WTC11 (cell line): ENCODE measurements at regions not wholly inside any gene's neighbourhood (a gene's known extent, or its start where the extent isn't known, plus 50 kb on each side); places are given as distances from the start of the nearest gene placed in this dataset.

ENCODE experiments used
- ATF6 ChIP-seq: sonication (generic); formaldehyde crosslinking; IDR thresholded peaks from 2 replicates; pipeline ENCODE4 v1.8.1; 2023; ENCODE audit warnings: mild to moderate bottlenecking, missing genetic modification reagents
- CTCF ChIP-seq: fragments of 200-600 bp; IDR thresholded peaks from 2 replicates; pipeline ENCODE4 v1.8.0; 2022; ENCODE audit warnings: antibody characterized with exemption
- NR2C2 ChIP-seq: sonication (generic); formaldehyde crosslinking; IDR thresholded peaks from 2 replicates; pipeline ENCODE4 v1.8.0; 2022; ENCODE audit warnings: mild to moderate bottlenecking, missing genetic modification reagents
- USF2 ChIP-seq: sonication (generic); formaldehyde crosslinking; IDR thresholded peaks from 2 replicates; pipeline ENCODE4 v1.8.1; 2023; ENCODE audit warnings: mild to moderate bottlenecking, missing genetic modification reagents, moderate library complexity
- ZBTB21 ChIP-seq: sonication (generic); formaldehyde crosslinking; IDR thresholded peaks from 2 replicates; pipeline ENCODE4 v1.8.1; 2023; ENCODE audit warnings: mild to moderate bottlenecking, missing genetic modification reagents, borderline replicate concordance

GRCh38 chr1:218983848-218984247 is 189.8 kb upstream of the LYPLAL1 start:
- TF ChIP-seq NR2C2 (CRISPR knock-in tag) (no peak), ZBTB21 (no peak), USF2 (CRISPR knock-in tag) (no peak), ATF6 (CRISPR knock-in tag) (no peak), CTCF (no peak)
